ENCODE measurements at regions not wholly inside any gene's neighbourhood (a gene's known extent, or its start where the extent isn't known, plus 50 kb on each side); places are given as distances from the start of the nearest gene placed in this dataset.
"Not testable (repeated sequence)": the region's sequence is repeated elsewhere in the genome, so short reads cannot be mapped to it uniquely, and the experiment has no call there.

- DNase-seq (ENCODE audit: low spot score), result no peak
- CTCF ChIA-PET, result no interaction called here
- POLR2A ChIA-PET (ENCODE audit: low non-redundant PET), result no interaction called here
- no peak for TF ChIP-seq CTCF (conservative IDR thresholded peaks at IDR 0.05; ENCODE audit: low read depth)
- no peak overlapping the region for H3K27ac ChIP-seq
Observed at GRCh38 chr7:50251765-50252164, 52.8 kb upstream of the IKZF1 start.

- ChIA-PET CTCF (interaction anchor here (0.6 to 0.7 kb wide), 2 partner anchors 895 to 914 kb away, joined by 3 to 7 read pairs; no protein-coding TSS in a partner anchor), POLR2A (ENCODE audit: low non-redundant PET) (no interaction called here)
- H3K27ac ChIP-seq, result no peak overlapping the region
- TF ChIP-seq CTCF (conservative IDR thresholded peaks at IDR 0.05; ENCODE audit: low read depth), result no peak
- DNase-seq (ENCODE audit: low spot score), result no peak
Observed at GRCh38 chr7:50246551-50246950, 58.0 kb upstream of the IKZF1 start.

GRCh38 chr7:50242111-50242510 is 62.4 kb upstream of the IKZF1 start:
- POLR2A ChIA-PET (ENCODE audit: low non-redundant PET); CTCF ChIA-PET; H3K27ac ChIP-seq; DNase-seq (ENCODE audit: low spot score): not testable (repeated sequence)

- H3K27ac ChIP-seq; DNase-seq (ENCODE audit: low spot score); CTCF ChIA-PET; POLR2A ChIA-PET (ENCODE audit: low non-redundant PET): not testable (repeated sequence)
Observed at GRCh38 chr7:50240699-50241098, 63.8 kb upstream of the IKZF1 start.

- no peak for TF ChIP-seq CTCF (conservative IDR thresholded peaks at IDR 0.05; ENCODE audit: low read depth)
- DNase-seq (ENCODE audit: low spot score), result no peak
- ChIA-PET POLR2A (ENCODE audit: low non-redundant PET) (no interaction called here), CTCF (interaction anchor here (0.7 kb wide), 1 partner anchor 75 kb away, joined by 5 read pairs; the partner anchor contains the start of gene IKZF1)
- no peak overlapping the region for H3K27ac ChIP-seq
Observed at GRCh38 chr7:50229964-50230363, 74.6 kb upstream of the IKZF1 start.

GRCh38 chr7:50228148-50228547 is 76.4 kb upstream of the IKZF1 start:
- no peak for TF ChIP-seq CTCF (conservative IDR thresholded peaks at IDR 0.05; ENCODE audit: low read depth)
- no peak overlapping the region for H3K27ac ChIP-seq
- ChIA-PET POLR2A (ENCODE audit: low non-redundant PET) (no interaction called here), CTCF (no interaction called here)
- DNase-seq (ENCODE audit: low spot score), result no peak

- POLR2A ChIA-PET (ENCODE audit: low non-redundant PET), result no interaction called here
- DNase-seq (ENCODE audit: low spot score), result no peak
- CTCF ChIA-PET, result no interaction called here
- H3K27ac ChIP-seq, result no peak overlapping the region
- TF ChIP-seq CTCF (conservative IDR thresholded peaks at IDR 0.05; ENCODE audit: low read depth), result no peak
Observed at GRCh38 chr7:50227726-50228125, 76.8 kb upstream of the IKZF1 start.

- ChIA-PET POLR2A (ENCODE audit: low non-redundant PET) (no interaction called here), CTCF (interaction anchor here (0.6 kb wide), 1 partner anchor 181 kb away, joined by 4 read pairs; no protein-coding TSS in a partner anchor)
- H3K27ac ChIP-seq, result no peak overlapping the region
Observed at GRCh38 chr7:50226669-50227068, 77.8 kb upstream of the IKZF1 start.

More at GRCh38 chr7:50226669-50227068, 77.8 kb upstream of the IKZF1 start:
- TF ChIP-seq CTCF (conservative IDR thresholded peaks at IDR 0.05; ENCODE audit: low read depth), result no peak
- no peak for DNase-seq (ENCODE audit: low spot score)

Measured in RWPE1 (cell line).